Colon (tissue), 2 donors: ENCODE measurements at regions not wholly inside any gene's neighbourhood (a gene's known extent, or its start where the extent isn't known, plus 50 kb on each side); places are given as distances from the start of the nearest gene placed in this dataset.

Source experiments
- FAIRE-seq: peaks from 2 replicates; lab custom pipeline; 2012; peaks lifted over from hg19 to GRCh38; lab: Jason Lieb, UNC
- donor health status: control.
- donor health status: control.

DNA sequence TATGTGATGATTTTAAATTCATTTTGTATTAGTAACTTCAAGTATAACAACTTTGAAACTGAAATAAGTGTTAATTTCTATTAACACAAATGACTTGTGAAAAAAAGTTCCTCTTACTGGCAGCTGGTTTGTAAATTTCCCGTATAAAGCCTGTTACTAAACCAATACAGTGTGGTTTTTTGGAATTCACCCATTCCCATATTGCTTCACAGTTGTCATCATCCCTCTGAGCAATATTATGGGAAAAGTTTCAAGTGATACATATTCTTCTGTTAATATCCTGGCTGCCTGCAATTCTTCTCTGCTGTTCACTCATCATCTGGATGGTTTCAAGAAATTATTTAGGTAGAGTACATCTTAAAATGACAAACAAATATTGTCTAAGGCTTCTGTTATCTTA, 1185.1 kb upstream of the C9orf72 start:
- FAIRE-seq: no peak

- FAIRE-seq: no peak
Observed at GRCh38 chr9:28758971-28759370, 1185.7 kb upstream of the C9orf72 start.

DNA sequence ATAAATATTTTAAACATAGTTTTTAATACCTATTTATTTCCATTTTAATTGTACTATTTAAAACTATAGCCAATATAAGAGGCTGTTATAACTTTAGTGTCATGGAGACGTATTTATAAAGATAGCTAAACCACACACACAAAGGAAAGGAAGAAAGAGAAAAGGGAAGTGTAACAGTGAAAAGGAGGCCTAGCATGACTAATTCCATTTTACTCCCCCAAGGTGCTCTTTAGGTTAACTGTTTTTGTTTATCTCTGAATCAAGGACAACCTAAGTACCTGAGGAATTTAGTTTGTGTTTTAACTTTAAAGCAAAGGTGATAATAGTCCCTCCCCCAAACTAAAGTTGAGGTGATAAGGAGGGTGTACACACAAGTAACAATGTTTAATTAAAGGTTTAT, 1188.9 kb upstream of the C9orf72 start:
- FAIRE-seq: no peak

DNA sequence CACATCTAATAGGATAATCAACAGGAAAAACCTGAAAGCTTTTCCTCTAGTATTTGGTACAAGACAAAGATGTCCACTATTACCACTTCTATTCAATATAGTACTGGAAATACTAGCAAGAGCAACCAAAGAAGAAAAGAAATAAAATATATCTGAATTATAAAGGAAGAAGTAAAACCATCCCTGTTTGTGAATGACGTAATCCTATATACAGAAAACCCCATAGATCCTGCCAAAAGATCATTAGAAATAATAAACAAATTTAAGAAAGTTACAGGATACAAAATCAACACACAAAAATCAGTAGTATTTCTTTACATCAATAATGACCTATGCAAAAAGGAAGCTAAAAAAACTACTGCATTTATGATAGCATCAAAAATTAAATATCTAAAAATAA, 1191.3 kb upstream of the C9orf72 start:
- no peak for FAIRE-seq

DNA sequence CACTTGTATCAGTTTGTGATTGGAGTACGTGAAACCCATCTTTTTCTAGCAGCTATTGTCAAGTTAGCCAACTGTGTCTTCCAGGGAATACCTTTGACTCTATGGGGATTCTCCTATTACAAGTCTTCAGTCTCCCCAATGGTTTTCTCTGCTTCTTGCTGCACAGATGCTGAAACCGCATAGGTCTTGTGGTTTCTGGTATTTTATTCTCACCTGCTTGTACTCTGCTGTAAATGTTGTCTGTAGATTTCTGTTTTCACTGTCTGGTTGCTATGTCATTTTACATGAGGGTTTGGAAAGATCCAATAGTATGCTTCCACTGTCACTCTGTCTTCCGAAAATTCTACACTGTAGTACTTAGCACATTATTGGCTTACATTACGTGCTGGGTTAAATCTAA, 1196.9 kb upstream of the C9orf72 start:
- no peak for FAIRE-seq

DNA sequence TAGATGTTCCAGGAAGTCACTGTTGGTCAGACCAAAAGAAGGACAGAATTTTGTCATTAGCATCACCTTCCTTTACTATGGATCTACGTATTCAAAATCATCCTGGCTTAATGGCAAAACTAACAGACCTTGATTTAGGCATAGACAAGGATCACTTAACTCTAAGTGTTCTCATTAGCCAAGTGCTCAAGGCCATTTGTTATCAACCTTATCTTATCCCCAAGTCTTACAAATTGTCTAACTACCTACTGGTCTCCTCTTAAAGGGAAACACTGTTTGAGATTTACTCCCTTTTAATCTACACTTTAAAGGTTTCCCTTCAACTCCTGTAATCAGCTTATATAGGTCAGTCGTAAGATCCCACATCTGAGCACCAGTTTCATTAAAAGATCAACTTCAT, 1197.5 kb upstream of the C9orf72 start:
- no peak for FAIRE-seq

DNA sequence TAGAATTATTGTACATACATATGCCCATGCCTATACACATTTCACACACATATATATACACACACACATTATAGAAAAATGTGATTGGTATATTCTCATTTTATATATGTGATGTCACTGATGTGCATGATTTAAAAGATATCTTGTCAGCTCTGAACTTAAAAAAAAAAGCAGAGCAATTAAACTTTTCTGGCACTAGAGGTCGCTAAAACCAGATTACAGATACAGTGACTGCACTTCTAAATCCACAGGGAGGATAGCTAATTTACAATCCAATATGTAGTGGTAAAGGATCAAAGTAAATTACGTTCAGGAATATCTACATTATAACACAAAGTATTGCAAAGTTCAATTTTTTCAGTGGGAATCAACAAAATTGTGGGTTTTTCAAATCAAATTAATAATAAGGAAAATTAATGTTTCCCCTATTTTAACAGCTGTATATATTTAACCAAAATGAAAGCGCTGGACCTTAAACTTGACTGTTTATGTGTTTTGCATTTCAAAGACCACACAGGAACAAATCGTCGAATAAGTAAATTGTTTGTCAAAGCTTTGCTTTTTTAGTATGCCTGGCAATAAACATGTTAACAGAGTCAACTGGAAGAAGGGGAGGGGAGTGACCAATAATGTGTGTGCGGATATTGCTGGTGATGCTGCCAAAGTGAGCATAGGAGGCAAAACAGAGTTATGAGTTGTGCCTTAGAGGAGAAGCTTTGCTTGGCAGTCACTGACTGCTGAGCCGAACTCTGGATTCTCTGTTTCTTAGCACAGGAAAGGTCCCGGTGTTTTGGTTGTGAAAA, 1201.4 kb upstream of the C9orf72 start:
- peak; percentile 18 for FAIRE-seq

DNA sequence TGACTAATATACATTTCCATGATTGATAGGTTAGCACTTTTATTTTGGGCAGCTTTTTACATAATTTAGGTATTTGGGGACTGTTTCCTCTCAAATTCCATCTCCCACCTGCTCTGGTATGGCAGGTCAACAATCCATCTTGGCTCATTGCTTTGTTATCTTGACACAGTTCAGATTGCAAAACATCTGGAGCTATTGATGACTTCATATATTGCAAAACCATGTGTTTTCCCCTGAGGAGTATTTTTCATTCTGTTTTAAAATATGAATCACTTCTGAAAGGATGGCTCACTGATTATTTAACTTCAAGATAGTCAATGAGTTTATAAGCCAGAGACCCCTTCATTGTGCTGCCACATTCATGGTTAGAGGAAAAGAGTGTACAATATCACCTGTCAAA, 1206.0 kb upstream of the C9orf72 start:
- no peak for FAIRE-seq

GRCh38 chr9:28781481-28781880, 1208.2 kb upstream of the C9orf72 start:
- no peak for FAIRE-seq

GRCh38 chr9:28782630-28783029, 1209.3 kb upstream of the C9orf72 start:
- no peak for FAIRE-seq

DNA sequence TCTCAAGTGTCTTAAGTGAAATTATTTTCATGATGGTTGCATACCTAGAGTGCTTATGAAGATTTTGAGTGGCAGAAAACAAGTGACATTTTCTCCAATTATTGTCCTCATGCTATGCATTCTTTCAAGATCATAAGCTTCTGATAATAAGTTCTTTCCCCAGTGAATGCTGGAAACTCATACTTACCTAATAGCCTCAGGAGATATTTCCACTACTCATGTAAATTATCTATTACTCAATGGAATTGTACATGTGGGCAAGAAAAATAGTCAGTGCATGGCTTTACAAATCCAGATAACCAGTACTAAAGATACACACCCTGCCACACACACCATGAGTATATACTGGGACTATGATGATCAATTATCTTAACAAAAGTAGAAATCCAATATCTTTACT, 1219.4 kb upstream of the C9orf72 start:
- FAIRE-seq: no peak

DNA sequence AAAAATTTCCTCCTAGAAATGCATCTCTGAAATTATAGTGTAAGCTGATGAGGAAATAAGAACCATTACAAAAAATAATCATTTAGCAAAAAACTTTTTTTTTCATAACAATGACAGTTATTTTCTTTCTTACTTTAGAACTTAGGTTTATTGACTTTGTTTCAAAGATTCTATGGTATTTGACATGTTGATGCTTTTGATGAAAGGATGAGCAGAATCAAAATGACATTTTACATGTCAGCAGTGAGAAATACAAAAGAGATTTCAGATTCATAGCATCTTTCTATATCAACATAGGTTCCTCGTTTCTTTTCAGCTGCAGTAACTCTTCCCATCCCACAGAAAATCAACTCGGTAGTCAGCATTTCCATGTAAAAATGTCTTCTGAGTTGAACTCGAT, 1226.6 kb upstream of the C9orf72 start:
- no peak for FAIRE-seq

- FAIRE-seq: no peak
Observed at GRCh38 chr9:28801144-28801799, 1228.0 kb upstream of the C9orf72 start.

DNA sequence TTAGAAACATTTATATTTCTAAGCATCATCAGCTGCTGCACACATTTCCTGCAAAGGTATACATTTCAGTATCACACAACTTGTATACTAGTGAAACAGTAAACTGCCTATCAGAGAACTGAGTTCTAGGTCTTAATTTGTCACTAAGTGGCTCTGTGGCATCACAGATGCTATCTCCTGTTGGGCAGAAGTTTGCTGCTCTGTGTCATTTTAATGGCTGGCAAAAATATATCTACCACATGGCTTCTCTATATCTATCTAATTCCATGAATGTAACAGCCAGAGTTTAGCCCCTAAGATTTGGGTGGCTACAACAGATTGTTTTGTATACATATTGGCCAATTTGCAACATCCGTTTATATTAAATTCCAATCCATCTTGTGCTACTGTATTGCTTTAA, 1231.9 kb upstream of the C9orf72 start:
- FAIRE-seq: no peak

DNA sequence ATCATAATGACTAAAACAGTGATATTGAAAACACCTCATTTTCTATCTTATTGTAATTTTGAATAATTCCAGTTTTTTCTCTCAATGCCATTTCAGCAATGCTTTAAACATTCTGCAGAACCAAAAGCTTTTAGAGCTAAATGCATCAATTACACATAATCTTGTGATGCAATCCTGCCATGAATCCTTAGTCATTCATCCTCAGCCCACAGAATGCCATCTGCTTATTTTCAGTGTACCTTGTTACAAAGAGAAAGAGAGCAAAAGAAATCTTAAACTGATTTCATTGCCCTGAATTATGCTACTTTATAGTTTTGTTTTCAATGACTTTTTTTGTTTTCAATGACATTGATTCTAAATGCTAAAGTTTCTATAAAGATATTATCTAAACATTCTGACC, 1234.8 kb upstream of the C9orf72 start:
- FAIRE-seq: no peak

- no peak for FAIRE-seq
Observed at GRCh38 chr9:28810388-28811075, 1237.3 kb upstream of the C9orf72 start.

DNA sequence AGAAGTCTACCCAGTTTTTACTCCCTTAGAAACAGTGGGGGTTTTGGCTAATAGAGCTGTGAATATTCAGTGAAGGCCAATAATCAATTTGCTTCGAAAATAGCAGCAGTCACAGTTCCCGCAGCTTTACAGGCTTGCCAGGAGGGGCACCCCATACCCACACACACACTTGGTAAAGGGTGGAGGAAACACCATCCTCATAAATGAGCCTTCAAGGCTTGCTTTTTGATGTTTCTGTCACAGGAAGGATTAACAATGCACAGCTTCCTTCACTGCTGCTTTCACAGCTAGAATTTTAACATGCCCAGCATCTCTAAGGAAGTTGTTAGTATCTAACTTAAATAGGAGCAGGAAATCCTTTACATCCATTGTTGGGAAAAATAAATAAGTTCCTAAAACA, 1247.5 kb upstream of the C9orf72 start:
- no peak for FAIRE-seq

DNA sequence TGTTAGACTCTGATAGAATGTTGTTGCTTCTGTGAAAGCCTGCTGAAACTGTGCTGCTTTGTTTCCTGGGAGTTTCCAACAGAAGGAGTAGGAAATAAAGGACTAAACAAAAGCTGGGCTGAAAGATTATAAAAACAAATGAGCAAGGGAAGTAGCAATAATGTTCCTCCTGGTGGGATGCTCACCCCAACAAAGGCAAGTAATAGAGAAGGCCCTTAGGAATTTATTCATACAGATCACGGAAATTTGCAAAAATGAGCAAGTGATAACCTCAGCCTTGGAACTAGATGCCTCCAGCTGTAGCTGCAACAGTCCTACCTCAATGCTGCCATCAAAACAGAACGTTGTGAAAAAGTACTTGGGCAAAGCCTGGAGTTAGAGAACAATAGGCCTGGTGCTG, 1248.0 kb upstream of the C9orf72 start:
- FAIRE-seq: no peak

GRCh38 chr9:28824432-28824963, 1251.2 kb upstream of the C9orf72 start:
- FAIRE-seq: no peak

DNA sequence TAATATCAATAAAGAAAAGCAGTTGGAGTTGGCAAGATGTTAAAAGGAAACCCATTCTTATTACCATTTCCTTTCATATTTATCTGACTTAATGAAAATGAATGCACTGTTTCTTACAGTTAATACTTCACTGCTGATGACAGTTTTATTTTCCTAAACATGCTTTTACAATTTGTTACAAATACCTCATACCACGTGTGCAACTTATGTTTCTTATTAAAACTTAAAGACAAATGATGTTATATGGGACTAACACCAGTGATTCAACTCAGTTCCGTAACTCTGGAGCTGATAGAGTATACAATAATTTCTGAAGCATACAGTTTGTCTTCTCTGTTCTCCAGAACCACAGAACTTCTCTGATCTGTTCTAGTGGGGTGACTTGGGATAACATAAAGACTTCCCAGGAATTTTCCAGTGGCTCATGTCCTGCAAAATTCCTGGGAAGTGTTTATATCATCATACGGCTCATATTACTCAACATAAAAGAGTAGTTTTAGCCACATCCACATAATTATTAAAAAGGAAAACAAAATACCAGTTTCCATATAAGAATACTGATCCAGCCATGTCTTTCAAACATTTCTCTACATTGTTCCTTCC, 1259.0 kb upstream of the C9orf72 start:
- FAIRE-seq: no peak

GRCh38 chr9:28834156-28834555, 1260.9 kb upstream of the C9orf72 start:
- FAIRE-seq: no peak

GRCh38 chr9:28839778-28840430, 1266.6 kb upstream of the C9orf72 start:
- FAIRE-seq: no peak
